Loucy (cell line): ENCODE measurements at regions not wholly inside any gene's neighbourhood (a gene's known extent, or its start where the extent isn't known, plus 50 kb on each side); places are given as distances from the start of the nearest gene placed in this dataset.
A peak's percentile ranks its signal among the peaks of the same experiment; 100 is the strongest.

Experiments used
- H2AFZ ChIP-seq: fragments of 200-600 bp; sonication (generic); 2 replicates; pipeline ENCODE4 v1.6.0; 2016; ENCODE audit warnings: antibody characterized with exemption, mild to moderate bottlenecking, low read length, moderate library complexity
- H3F3A ChIP-seq: fragments of 200-600 bp; 2 replicates; pipeline ENCODE4 v1.6.0; 2016; ENCODE audit warnings: antibody characterized with exemption, low read depth, mild to moderate bottlenecking
- H3K27me3 ChIP-seq: fragments of 200-600 bp; sonication (generic); 2 replicates; pipeline ENCODE4 v1.6.1; 2014; ENCODE audit warnings: low read length, mild to moderate bottlenecking; ENCODE audit not compliant: insufficient read depth, poor library complexity, severe bottlenecking
- H3K36me3 ChIP-seq: fragments of 200-600 bp; sonication (generic); 2 replicates; pipeline ENCODE4 v1.6.1; 2016; ENCODE audit warnings: low read length; ENCODE audit not compliant: insufficient read depth
- H3K4me1 ChIP-seq: fragments of 200-600 bp; sonication (generic); 2 replicates; pipeline ENCODE4 v1.5.1; 2014; ENCODE audit warnings: low read length, mild to moderate bottlenecking; ENCODE audit not compliant: insufficient read depth, poor library complexity, severe bottlenecking
- H3K4me2 ChIP-seq: fragments of 200-600 bp; sonication (generic); 2 replicates; pipeline ENCODE4 v1.6.0; 2014; ENCODE audit warnings: antibody characterized with exemption, low read length, low read depth, mild to moderate bottlenecking; ENCODE audit not compliant: poor library complexity, severe bottlenecking
- H3K4me3 ChIP-seq: fragments of 200-600 bp; sonication (generic); 2 replicates; pipeline ENCODE4 v1.5.1; 2014; ENCODE audit warnings: low read length, mild to moderate bottlenecking, mixed read lengths; ENCODE audit not compliant: poor library complexity, severe bottlenecking
- H3K79me2 ChIP-seq: fragments of 200-600 bp; sonication (generic); 2 replicates; pipeline ENCODE4 v1.6.1; 2014; ENCODE audit warnings: low read length; ENCODE audit not compliant: insufficient read depth
- H3K9ac ChIP-seq: fragments of 200-600 bp; sonication (generic); 2 replicates; pipeline ENCODE4 v1.6.0; 2014; ENCODE audit warnings: mild to moderate bottlenecking, low read depth, low read length, moderate library complexity; ENCODE audit not compliant: poor library complexity, severe bottlenecking
- H3K9me2 ChIP-seq: fragments of 200-600 bp; sonication (generic); replicated peaks from 2 replicates; pipeline ENCODE4 v1.6.1; 2016; ENCODE audit warnings: low read depth, low read length, mixed read lengths
- H3K9me3 ChIP-seq: fragments of 200-600 bp; sonication (generic); 2 replicates; pipeline ENCODE4 v1.6.1; 2014; ENCODE audit warnings: mild to moderate bottlenecking, antibody characterized with exemption, low read length, low read depth; ENCODE audit not compliant: insufficient read depth
- H4K20me1 ChIP-seq: fragments of 200-600 bp; sonication (generic); 2 replicates; pipeline ENCODE4 v1.6.0; 2014; ENCODE audit warnings: antibody characterized with exemption, low read length, mild to moderate bottlenecking; ENCODE audit not compliant: insufficient read depth, poor library complexity, severe bottlenecking
- CTCF ChIP-seq: fragments of 200-600 bp; sonication (generic); conservative IDR thresholded peaks from 2 replicates; pipeline ENCODE4 v1.5.1; 2014; ENCODE audit warnings: mild to moderate bottlenecking, antibody characterized with exemption, low read length
- EZH2phosphoT487 ChIP-seq: fragments of 200-600 bp; IDR thresholded peaks from 2 replicates; pipeline ENCODE4 v1.6.1; 2018; ENCODE audit warnings: antibody characterized with exemption, mild to moderate bottlenecking, moderate library complexity, borderline replicate concordance

DNA sequence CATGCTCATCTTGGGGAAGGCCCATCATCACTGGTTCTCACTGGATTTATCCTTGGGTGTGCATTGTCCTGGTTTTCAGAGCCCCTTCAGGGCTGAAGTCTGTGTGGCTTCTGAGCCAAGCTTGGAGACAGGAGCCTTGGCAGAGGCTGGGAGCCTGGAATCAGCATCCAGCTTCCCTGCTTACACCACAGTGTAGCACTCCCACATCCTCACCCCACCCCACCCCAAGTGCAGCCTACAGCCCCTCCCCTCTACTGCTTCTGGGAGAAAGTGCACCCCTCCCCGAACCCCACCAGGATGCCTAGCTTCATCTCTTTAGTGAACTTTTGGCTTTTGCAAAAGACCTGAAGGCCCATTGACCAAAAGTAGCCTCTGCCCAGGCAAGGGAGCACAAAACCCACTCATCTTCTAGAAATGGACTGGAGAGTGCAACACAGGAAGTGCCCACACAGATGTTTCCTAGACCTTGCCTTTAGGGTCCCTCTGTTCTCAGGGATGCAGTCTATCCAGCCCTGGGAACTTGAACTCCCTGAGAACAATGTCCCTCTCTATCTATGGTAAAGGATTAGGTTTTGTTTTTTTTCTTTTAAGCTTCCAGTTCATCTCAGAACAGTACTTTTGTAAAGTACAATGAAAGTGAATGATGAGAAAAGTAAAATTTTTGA, 189.7 kb downstream of the PALM2AKAP2 start:
- no peaks in the 10 kb centered on the region for H3K9me2 ChIP-seq
- H3K4me1 ChIP-seq, result peaks cover 8% of the 10 kb centered on the region
- H3K9me3 ChIP-seq, result no peaks in the 10 kb centered on the region
- no peaks in the 10 kb centered on the region for H4K20me1 ChIP-seq
- H3K4me2 ChIP-seq, result no peak overlapping the region
- H3K4me3 ChIP-seq, result no peak overlapping the region
- no peaks in the 10 kb centered on the region for H3K79me2 ChIP-seq
- H3K27me3 ChIP-seq, result no peaks in the 10 kb centered on the region
- H3K9ac ChIP-seq, result no peak overlapping the region
- no peak for TF ChIP-seq EZH2phosphoT487
- TF ChIP-seq CTCF, result no peak
- H2AFZ ChIP-seq, result no peak overlapping the region
- H3F3A ChIP-seq, result no peaks in the 10 kb centered on the region
- H3K36me3 ChIP-seq, result no peaks in the 10 kb centered on the region

DNA sequence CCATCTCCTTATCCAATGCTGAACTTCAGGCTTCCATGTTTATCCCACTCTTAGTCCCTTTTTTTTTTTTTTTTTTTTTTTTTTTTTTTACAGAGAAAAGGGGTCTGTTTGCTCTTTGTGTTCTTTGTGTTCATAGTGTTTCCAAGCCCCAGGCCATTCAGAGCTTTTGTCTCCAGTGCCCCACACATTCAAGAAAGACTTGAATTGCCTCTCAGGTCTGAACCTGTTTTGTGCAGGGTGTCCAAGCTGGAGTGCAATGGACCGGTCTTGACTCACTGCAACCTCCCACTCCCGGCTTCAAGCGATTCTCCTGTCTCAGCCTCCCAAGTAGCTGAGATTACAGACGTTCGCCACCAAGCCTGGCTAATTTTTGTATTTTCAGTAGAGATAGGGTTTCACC, 191.2 kb downstream of the PALM2AKAP2 start:
- no peak for TF ChIP-seq CTCF
- TF ChIP-seq EZH2phosphoT487, result no peak
- Histone ChIP-seq H3K27me3 (no peaks in the 10 kb centered on the region), H3K9me3 (no peaks in the 10 kb centered on the region), H3K4me2 (no peak overlapping the region), H3K4me1 (peaks cover 8% of the 10 kb centered on the region), H3F3A (no peaks in the 10 kb centered on the region), H4K20me1 (no peaks in the 10 kb centered on the region), H3K4me3 (no peak overlapping the region), H3K36me3 (no peaks in the 10 kb centered on the region), H3K79me2 (no peaks in the 10 kb centered on the region), H2AFZ (no peak overlapping the region), H3K9ac (no peak overlapping the region), H3K9me2 (no peaks in the 10 kb centered on the region)

DNA sequence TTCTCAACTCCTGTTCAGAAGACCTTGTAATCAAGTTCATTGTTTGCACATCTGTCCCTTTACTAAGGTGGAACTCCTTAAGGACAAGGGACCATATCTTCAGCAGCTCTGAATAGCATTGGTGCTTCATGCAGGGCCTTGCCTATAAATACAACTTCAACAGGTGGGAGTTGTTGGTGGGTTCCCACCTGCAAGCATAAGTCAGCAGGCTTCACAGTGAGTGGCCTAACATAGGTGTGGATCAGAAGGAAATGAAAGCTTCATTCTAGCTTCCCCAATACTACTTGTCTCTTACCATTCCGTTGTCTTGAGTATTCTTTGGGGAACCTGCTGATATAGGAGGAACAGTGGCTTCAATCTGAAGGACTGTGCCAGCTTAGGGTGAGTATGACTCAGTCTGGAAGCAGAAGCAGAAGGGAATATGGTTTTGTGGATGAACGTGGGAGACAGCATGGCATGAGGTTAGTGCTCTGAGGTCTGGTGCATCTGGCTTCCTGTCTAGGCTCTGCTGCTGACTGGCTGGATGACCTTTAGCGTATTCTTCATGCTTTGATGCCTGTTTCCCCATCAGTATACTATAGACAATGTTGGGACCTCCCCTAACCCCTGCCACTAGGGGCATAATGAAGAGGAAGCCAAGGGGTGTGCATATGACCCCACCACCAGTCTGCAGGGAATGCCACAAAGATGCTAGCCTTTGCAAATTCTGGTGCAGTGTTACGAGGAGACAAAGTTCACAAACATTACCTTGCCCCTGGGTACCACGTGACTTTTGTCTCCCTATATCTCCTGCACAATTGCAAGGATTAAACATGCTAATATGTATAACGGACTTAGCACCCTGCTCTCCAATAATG, 192.3 kb downstream of the PALM2AKAP2 start:
- Histone ChIP-seq H3K9me2 (no peaks in the 10 kb centered on the region), H4K20me1 (no peaks in the 10 kb centered on the region), H3F3A (no peaks in the 10 kb centered on the region), H3K9me3 (no peaks in the 10 kb centered on the region), H3K4me2 (no peak overlapping the region), H2AFZ (no peak overlapping the region), H3K27me3 (no peaks in the 10 kb centered on the region), H3K9ac (no peak overlapping the region), H3K36me3 (no peaks in the 10 kb centered on the region), H3K79me2 (no peaks in the 10 kb centered on the region), H3K4me1 (peaks cover 8% of the 10 kb centered on the region), H3K4me3 (no peak overlapping the region)
- TF ChIP-seq EZH2phosphoT487, result no peak
- TF ChIP-seq CTCF, result peak; percentile 55
